Right lobe of liver (tissue), 6 donors: ENCODE measurements at regions not wholly inside any gene's neighbourhood (a gene's known extent, or its start where the extent isn't known, plus 50 kb on each side); places are given as distances from the start of the nearest gene placed in this dataset.
A peak's percentile ranks its signal among the peaks of the same experiment; 100 is the strongest.

Source experiments
- ATAC-seq, 4 donors: fragments of 200-7000 bp; cut with Tn5 transposase; one replicate each; pipeline ENCODE4 v1.9.1; 2020; ENCODE audit warnings: mild to moderate bottlenecking in 4 of 4, moderate library complexity in 4 of 4
- DNase-seq, 3 donors: peaks; one replicate each; pipeline ENCODE4 v3.0.0-alpha.2; 2020
- H3K27ac ChIP-seq, 3 donors: fragments of 200-600 bp; one replicate each; pipeline ENCODE4 v1.8.0; 2022
- H3K27me3 ChIP-seq, 2 donors: fragments of 200-600 bp; one replicate each; pipeline ENCODE4 v1.8.0; 2022
- H3K36me3 ChIP-seq, 4 donors: fragments of 200-600 bp; sonication (generic) in 1 of 4; one replicate each; pipeline versions ENCODE4 v1.5.1 to v1.8.0; 2017 to 2022; ENCODE audit warnings: control low read depth in 1 of 4
- H3K4me1 ChIP-seq, 4 donors: fragments of 200-600 bp; sonication (generic) in 1 of 4; one replicate each; pipeline versions ENCODE4 v1.5.1 to v1.8.0; 2017 to 2022; ENCODE audit warnings: control low read depth in 1 of 4
- H3K4me3 ChIP-seq, 3 donors: fragments of 200-600 bp; one replicate each; pipeline ENCODE4 v1.8.0; 2022
- H3K9me3 ChIP-seq, 4 donors: fragments of 200-600 bp; sonication (generic) in 1 of 4; one replicate each; pipeline versions ENCODE4 v1.5.1 to v1.8.0; 2017 to 2022; ENCODE audit warnings: control low read depth in 1 of 4
- CTCF ChIP-seq, 4 donors: fragments of 200-600 bp in 3 of 4; fragments of 450-650 bp in 1 of 4; IDR thresholded peaks; one replicate each; pipeline versions ENCODE4 v1.5.1 to v1.8.0; 2016 to 2022; ENCODE audit warnings: antibody characterized with exemption in 4 of 4, mild to moderate bottlenecking in 2 of 4
- POLR2A ChIP-seq: fragments of 450-650 bp; IDR thresholded peaks from one replicate; pipeline ENCODE4 v1.6.1; 2017; ENCODE audit warnings: antibody characterized with exemption, mild to moderate bottlenecking
- WGBS: methylation state at CpG from one replicate; pipeline ENCODE4 v1.1.6; 2018; ENCODE audit warnings: low coverage, low lambda C conversion rate; ENCODE audit not compliant: insufficient coverage; ENCODE audit errors: missing lambda C conversion rate; 5-methylcytosine and 5-hydroxymethylcytosine counted together
- intact Hi-C, 2 donors: fragments of 100-400 bp; cut with DNase I; formaldehyde crosslinking; loops; one replicate each; pipeline versions ENCODE4 v1.11.2 to v1.14.1; 2022
- donor health status: DM: no; HTN: yes; CAD: no.
- donor health status: DM: no; HTN: no; CAD: no.
- donor health status: DM: no; HTN: no; CAD: no.
- donor health status: DM: no; HTN: yes; CAD: no.
- donor health status: DM: no; HTN: yes; CAD: no.

- Histone ChIP-seq H3K36me3 (no peaks in the 10 kb centered on the region), H3K9me3 (no peaks in the 10 kb centered on the region), H3K27ac (no peak overlapping the region), H3K4me3 (no peak overlapping the region), H3K27me3 (no peaks in the 10 kb centered on the region), H3K4me1 (no peaks in the 10 kb centered on the region)
- intact Hi-C loops = no loop called here
- DNase-seq (no peak), ATAC-seq (peak in 1 of 4 donors; percentile 30)
- TF ChIP-seq POLR2A (no peak), CTCF (IDR thresholded peaks at IDR 0.05) (no peak)
- 27% methylated on average over 9 of the region's 10 CpGs for WGBS
Observed at GRCh38 chr5:2991884-2992283, 240.4 kb upstream of the IRX2 start.

DNA sequence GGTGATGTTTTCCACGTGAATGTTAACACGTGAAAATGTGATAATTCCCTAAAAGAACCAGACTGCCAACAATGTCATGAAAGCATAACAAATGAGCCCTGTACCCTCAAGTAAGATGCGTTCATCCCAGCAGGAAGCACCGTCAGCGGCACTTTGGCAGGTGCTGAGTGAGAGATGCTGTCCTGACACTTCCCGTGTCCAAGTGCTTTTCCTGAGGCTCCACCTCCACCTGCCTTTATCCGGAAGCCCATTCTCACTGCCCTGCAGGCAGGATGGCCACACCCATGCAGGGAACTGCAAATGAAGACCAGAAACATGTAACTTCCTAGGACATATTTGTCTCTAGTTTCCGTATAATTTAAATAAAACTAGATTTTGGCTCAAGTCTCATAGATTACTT lies 238.0 kb upstream of the IRX2 start:
- intact Hi-C loops = no loop called here
- TF ChIP-seq CTCF (IDR thresholded peaks at IDR 0.05) (no peak), POLR2A (no peak)
- Histone ChIP-seq H3K27me3 (no peaks in the 10 kb centered on the region), H3K4me3 (no peak overlapping the region), H3K4me1 (no peaks in the 10 kb centered on the region), H3K27ac (no peak overlapping the region), H3K36me3 (no peaks in the 10 kb centered on the region), H3K9me3 (no peaks in the 10 kb centered on the region)
- DNase-seq = no peak
- 56% methylated on average over 4 of the region's 8 CpGs for WGBS
- no peak for ATAC-seq

DNA sequence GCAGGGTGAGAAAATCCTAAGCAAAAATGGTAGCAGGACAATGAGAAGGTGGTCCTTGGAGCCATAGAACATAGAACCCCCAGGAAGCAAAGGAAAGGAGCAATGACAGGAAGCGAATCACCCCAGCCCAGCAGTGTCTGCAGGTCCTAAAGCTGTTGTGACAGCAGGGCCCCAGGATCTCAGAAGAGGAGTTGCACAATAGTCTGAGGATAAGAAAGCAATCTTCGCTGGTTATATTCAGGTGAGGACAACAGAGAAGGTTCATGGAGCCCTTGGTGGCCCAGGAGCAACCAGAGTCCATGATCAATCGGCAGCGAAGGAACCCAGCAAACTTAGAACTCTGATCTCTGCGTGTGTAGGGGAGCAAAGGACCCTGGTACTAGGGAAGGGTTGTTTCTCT lies 234.8 kb upstream of the IRX2 start:
- ATAC-seq (no peak), DNase-seq (no peak)
- no peaks in the 10 kb centered on the region for H3K4me1 ChIP-seq
- WGBS = 61% methylated on average over 2 of the region's 5 CpGs
- no peaks in the 10 kb centered on the region for H3K27me3 ChIP-seq
- intact Hi-C loops = no loop called here
- no peaks in the 10 kb centered on the region for H3K36me3 ChIP-seq
- H3K9me3 ChIP-seq = no peaks in the 10 kb centered on the region
- H3K27ac ChIP-seq = no peak overlapping the region
- TF ChIP-seq POLR2A (no peak), CTCF (IDR thresholded peaks at IDR 0.05) (no peak)
- H3K4me3 ChIP-seq = no peak overlapping the region

GRCh38 chr5:2985718-2986117 lies 234.2 kb upstream of the IRX2 start:
- Histone ChIP-seq H3K36me3 (no peaks in the 10 kb centered on the region), H3K4me1 (no peaks in the 10 kb centered on the region), H3K9me3 (no peaks in the 10 kb centered on the region), H3K4me3 (no peak overlapping the region), H3K27me3 (no peaks in the 10 kb centered on the region), H3K27ac (no peak overlapping the region)
- DNase-seq (no peak), ATAC-seq (no peak)
- intact Hi-C loops = no loop called here
- 38% methylated on average over 2 of the region's 3 CpGs for WGBS
- TF ChIP-seq POLR2A = no peak

- ATAC-seq = peak in 1 of 4 donors; percentile 17
- no peak for DNase-seq
- no peak overlapping the region for H3K27ac ChIP-seq
- no peaks in the 10 kb centered on the region for H3K27me3 ChIP-seq
- no peaks in the 10 kb centered on the region for H3K9me3 ChIP-seq
- no peak for TF ChIP-seq POLR2A
- TF ChIP-seq CTCF (IDR thresholded peaks at IDR 0.05) = no peak
- H3K36me3 ChIP-seq = no peaks in the 10 kb centered on the region
- intact Hi-C loops = no loop called here
- H3K4me1 ChIP-seq = no peaks in the 10 kb centered on the region
- WGBS = 49% methylated on average over 11 of the region's 13 CpGs
- H3K4me3 ChIP-seq = no peak overlapping the region
Observed at GRCh38 chr5:2983583-2984300, 232.3 kb upstream of the IRX2 start.
